GM23338 (cell line): ENCODE measurements at regions not wholly inside any gene's neighbourhood (a gene's known extent, or its start where the extent isn't known, plus 50 kb on each side); places are given as distances from the start of the nearest gene placed in this dataset.

Source experiments
- ATAC-seq: fragments of 200-7000 bp; cut with Tn5 transposase; 3 replicates; pipeline ENCODE4 v1.9.1; 2020
- DNase-seq: peaks from one replicate; pipeline ENCODE4 v3.0.0-alpha.2; 2015; ENCODE audit warnings: low spot score
- H2AFZ ChIP-seq: fragments of 200-600 bp; sonication (generic); 2 replicates; pipeline ENCODE4 v1.8.0; 2016; ENCODE audit warnings: antibody characterized with exemption, mild to moderate bottlenecking, moderate library complexity
- H3F3A ChIP-seq: fragments of 200-600 bp; sonication (generic); replicated peaks from 2 replicates; pipeline ENCODE4 v1.8.0; 2017; ENCODE audit warnings: antibody characterized with exemption, mixed run types, low read depth
- H3K27ac ChIP-seq: fragments of 200-600 bp; sonication (generic); 2 replicates; pipeline ENCODE4 v1.6.1; 2016; ENCODE audit warnings: low read depth
- H3K27me3 ChIP-seq: fragments of 200-600 bp; sonication (generic); 2 replicates; pipeline ENCODE4 v1.8.0; 2016; ENCODE audit warnings: mild to moderate bottlenecking, mixed run types, moderate library complexity; ENCODE audit not compliant: insufficient read depth
- H3K36me3 ChIP-seq: fragments of 200-600 bp; sonication (generic); 2 replicates; pipeline ENCODE4 v1.8.0; 2016; ENCODE audit warnings: mild to moderate bottlenecking; ENCODE audit not compliant: insufficient read depth
- H3K4me1 ChIP-seq: fragments of 200-600 bp; sonication (generic); 2 replicates; pipeline ENCODE4 v1.8.0; 2016; ENCODE audit warnings: mild to moderate bottlenecking, moderate library complexity; ENCODE audit not compliant: insufficient read depth
- H3K4me2 ChIP-seq: fragments of 200-600 bp; sonication (generic); 2 replicates; pipeline ENCODE4 v1.7.1; 2017; ENCODE audit warnings: mixed run types
- H3K4me3 ChIP-seq: fragments of 200-600 bp; sonication (generic); 2 replicates; pipeline ENCODE4 v1.6.1; 2016; ENCODE audit warnings: mixed run types
- H3K79me2 ChIP-seq: fragments of 200-600 bp; sonication (generic); replicated peaks from 2 replicates; pipeline ENCODE4 v1.8.0; 2017; ENCODE audit warnings: mild to moderate bottlenecking; ENCODE audit not compliant: insufficient read depth
- H3K9me2 ChIP-seq: fragments of 200-600 bp; sonication (generic); 2 replicates; pipeline ENCODE4 v1.8.0; 2017; ENCODE audit not compliant: insufficient read depth
- H4K20me1 ChIP-seq: fragments of 200-600 bp; sonication (generic); replicated peaks from 2 replicates; pipeline ENCODE4 v1.8.0; 2017; ENCODE audit warnings: mild to moderate bottlenecking; ENCODE audit not compliant: insufficient read depth
- H3K27ac Mint-ChIP-seq: 2 replicates; pipeline ENCODE4 v1.8.0; 2020; ENCODE audit warnings: inconsistent platforms, mild to moderate bottlenecking, moderate library complexity, mixed read lengths
- H3K27me3 Mint-ChIP-seq: 3 replicates; pipeline ENCODE4 v1.8.0; 2022; ENCODE audit warnings: low read depth, mild to moderate bottlenecking, moderate library complexity, mixed read lengths, inconsistent platforms; ENCODE audit not compliant: insufficient read depth, poor library complexity
- H3K36me3 Mint-ChIP-seq: 3 replicates; pipeline ENCODE4 v1.8.0; 2021; ENCODE audit warnings: low read depth, mild to moderate bottlenecking, inconsistent platforms, moderate library complexity, mixed read lengths
- H3K4me1 Mint-ChIP-seq: 3 replicates; pipeline ENCODE4 v1.8.0; 2020; ENCODE audit warnings: mild to moderate bottlenecking, inconsistent platforms, mixed read lengths
- H3K4me3 Mint-ChIP-seq: 3 replicates; pipeline ENCODE4 v1.8.0; 2021; ENCODE audit warnings: moderate library complexity, mild to moderate bottlenecking, inconsistent platforms, mixed read lengths
- H3K9me3 Mint-ChIP-seq: 3 replicates; pipeline ENCODE4 v1.8.0; 2020; ENCODE audit warnings: moderate library complexity, mild to moderate bottlenecking, inconsistent platforms, mixed read lengths
- CREB1 ChIP-seq: fragments of 250-450 bp; sonication (Bioruptor Pico); IDR thresholded peaks from 2 replicates; pipeline ENCODE4 v1.5.0; 2020; ENCODE audit warnings: low read depth, mild to moderate bottlenecking, moderate library complexity
- CTCF ChIP-seq, 2 experiments: fragments of 200-600 bp in 1 of 2; sonication (generic) in 1 of 2; conservative IDR thresholded peaks; 2 replicates each; pipeline versions ENCODE4 v1.5.1 to v1.6.1; 2016 to 2017; ENCODE audit warnings: antibody characterized with exemption in 2 of 2, low read depth in 2 of 2, mild to moderate bottlenecking in 2 of 2, moderate library complexity in 1 of 2
- EZH2 ChIP-seq: fragments of 200-600 bp; sonication (generic); IDR thresholded peaks from one replicate; pipeline ENCODE4 v1.8.0; 2017; ENCODE audit warnings: antibody characterized with exemption, mild to moderate bottlenecking, low read depth; ENCODE audit not compliant: unreplicated experiment
- JUNB ChIP-seq: IDR thresholded peaks from one replicate; pipeline ENCODE4 v1.6.1; 2016; ENCODE audit warnings: antibody characterized with exemption; ENCODE audit not compliant: unreplicated experiment
- NANOG ChIP-seq: IDR thresholded peaks from 2 replicates; pipeline ENCODE4 v1.6.1; 2016; ENCODE audit warnings: antibody characterized with exemption, borderline replicate concordance
- POLR2AphosphoS5 ChIP-seq: IDR thresholded peaks from 2 replicates; pipeline ENCODE4 v1.6.1; 2016; ENCODE audit warnings: antibody characterized with exemption, low read depth
- REST ChIP-seq: IDR thresholded peaks from one replicate; pipeline ENCODE4 v1.6.1; 2018; ENCODE audit warnings: antibody characterized with exemption; ENCODE audit not compliant: unreplicated experiment
- STAT1 ChIP-seq: IDR thresholded peaks from one replicate; pipeline ENCODE4 v1.6.1; 2016; ENCODE audit warnings: antibody characterized with exemption; ENCODE audit not compliant: unreplicated experiment
- ZNF114 ChIP-seq: fragments of 250-450 bp; sonication (Bioruptor Pico); IDR thresholded peaks from 2 replicates; pipeline ENCODE4 v1.5.0; 2020; ENCODE audit warnings: mild to moderate bottlenecking, moderate library complexity
- ZNF331 ChIP-seq: fragments of 250-450 bp; sonication (Bioruptor Pico); IDR thresholded peaks from 2 replicates; pipeline ENCODE4 v1.5.0; 2020; ENCODE audit warnings: low read depth, mild to moderate bottlenecking, moderate library complexity
- ZNF462 ChIP-seq: fragments of 250-450 bp; sonication (Bioruptor Pico); IDR thresholded peaks from 2 replicates; pipeline ENCODE4 v1.5.0; 2020; ENCODE audit warnings: mild to moderate bottlenecking, moderate library complexity

- TF ChIP-seq CTCF (conservative IDR thresholded peaks at IDR 0.05; ENCODE audit: low read depth in 2 of 2): no peak
These were observed 386.2 kb upstream of the FGF16 start (continued) for GRCh38 chrX:77061022-77061421.

GRCh38 chrX:77061545-77061944, 385.6 kb upstream of the FGF16 start:
- Histone ChIP-seq H3K79me2 (no peaks in the 10 kb centered on the region), H3K36me3 (no peaks in the 10 kb centered on the region), H3F3A (no peaks in the 10 kb centered on the region), H2AFZ (no peak overlapping the region), H4K20me1 (no peaks in the 10 kb centered on the region), H3K4me3 (no peak overlapping the region), H3K4me2 (no peak overlapping the region), H3K27me3 (no peaks in the 10 kb centered on the region), H3K27ac (no peak overlapping the region), H3K9me2 (no peaks in the 10 kb centered on the region), H3K4me1 (no peaks in the 10 kb centered on the region)
- no peaks in the 10 kb centered on the region for H3K36me3 Mint-ChIP-seq
- peaks cover 2% of the 10 kb centered on the region for H3K27me3 Mint-ChIP-seq
- no peaks in the 10 kb centered on the region for H3K4me1 Mint-ChIP-seq
- ATAC-seq (no peak), DNase-seq (no peak)
- no peak overlapping the region for H3K27ac Mint-ChIP-seq
- H3K4me3 Mint-ChIP-seq: no peak overlapping the region
- H3K9me3 Mint-ChIP-seq: no peaks in the 10 kb centered on the region
- no peak for TF ChIP-seq CREB1 (CRISPR knock-in tag)
- TF ChIP-seq POLR2AphosphoS5: no peak
- TF ChIP-seq REST: no peak
- TF ChIP-seq CTCF (conservative IDR thresholded peaks at IDR 0.05; ENCODE audit: low read depth in 2 of 2): no peak
- TF ChIP-seq JUNB: no peak
- TF ChIP-seq NANOG: no peak
- TF ChIP-seq ZNF331: no peak
- no peak for TF ChIP-seq STAT1
- TF ChIP-seq EZH2: no peak
- no peak for TF ChIP-seq ZNF462 (CRISPR knock-in tag)
- no peak for TF ChIP-seq ZNF114
